Muscle of back (tissue), 3 donors: ENCODE measurements at regions not wholly inside any gene's neighbourhood (a gene's known extent, or its start where the extent isn't known, plus 50 kb on each side); places are given as distances from the start of the nearest gene placed in this dataset.

Experiments
- DNase-seq, 3 donors: peaks; one replicate each; pipeline versions ENCODE4 v3.0.0 to v3.0.0-alpha.2; 2013

- no peak for DNase-seq
Observed at GRCh38 chr18:24561369-24561965, 101.0 kb downstream of the HRH4 start.

- DNase-seq: no peak
Observed at GRCh38 chr18:24567199-24567598, 106.8 kb downstream of the HRH4 start.

GRCh38 chr18:24570716-24571115 lies 110.3 kb downstream of the HRH4 start:
- no peak for DNase-seq

GRCh38 chr18:24582771-24583170 lies 122.3 kb downstream of the HRH4 start:
- DNase-seq: peak in 1 of 3 donors; percentile 25

- no peak for DNase-seq
Observed at GRCh38 chr18:24584205-24584604, 123.8 kb downstream of the HRH4 start.

- DNase-seq: peak in 1 of 3 donors; percentile 32
Observed at GRCh38 chr18:24584813-24585212, 124.4 kb downstream of the HRH4 start.

- DNase-seq: peak in 1 of 3 donors; percentile 37
Observed at GRCh38 chr18:24585996-24586566, 125.6 kb downstream of the HRH4 start.

- no peak for DNase-seq
Observed at GRCh38 chr18:24586662-24587360, 126.4 kb downstream of the HRH4 start.

GRCh38 chr18:24588440-24588839 lies 128.0 kb downstream of the HRH4 start:
- no peak for DNase-seq

GRCh38 chr18:24590946-24591345 lies 130.5 kb downstream of the HRH4 start:
- DNase-seq: no peak

- no peak for DNase-seq
Observed at GRCh38 chr18:24593401-24593800, 133.0 kb downstream of the HRH4 start.

- DNase-seq: no peak
Observed at GRCh38 chr18:24593886-24594285, 133.4 kb downstream of the HRH4 start.

GRCh38 chr18:24595561-24596031 lies 135.2 kb downstream of the HRH4 start:
- no peak for DNase-seq

- DNase-seq: peak; percentile 59 to 84 (median 80)
Observed at GRCh38 chr18:24600076-24600654, 139.7 kb downstream of the HRH4 start.

GRCh38 chr18:24601585-24601984 lies 141.1 kb downstream of the HRH4 start:
- DNase-seq: no peak

GRCh38 chr18:24602201-24602600 lies 141.8 kb downstream of the HRH4 start:
- DNase-seq: no peak

GRCh38 chr18:24603151-24603550 lies 142.7 kb downstream of the HRH4 start:
- DNase-seq: no peak

- DNase-seq: no peak
Observed at GRCh38 chr18:24605444-24605843, 145.0 kb downstream of the HRH4 start.

- DNase-seq: no peak
Observed at GRCh38 chr18:24609254-24609653, 148.8 kb downstream of the HRH4 start.

GRCh38 chr18:24611075-24611474 lies 150.6 kb downstream of the HRH4 start:
- DNase-seq: no peak

- DNase-seq: no peak
Observed at GRCh38 chr18:24613896-24614640, 153.6 kb downstream of the HRH4 start.

- DNase-seq: no peak
Observed at GRCh38 chr18:24616653-24617052, 156.2 kb downstream of the HRH4 start.
